Spleen (tissue), 11 donors: ENCODE measurements at regions not wholly inside any gene's neighbourhood (a gene's known extent, or its start where the extent isn't known, plus 50 kb on each side); places are given as distances from the start of the nearest gene placed in this dataset.

Experiments used
- DNase-seq: peaks from one replicate; pipeline ENCODE4 v3.0.0-alpha.2; 2020
- H3K27ac ChIP-seq, 8 donors: fragments of 200-600 bp; sonication (generic) in 7 of 8; 1 replicate in 4 of 8; 2 replicates in 4 of 8; pipeline versions ENCODE4 v1.5.0 to v1.8.0; 2016 to 2021; ENCODE audit warnings: inconsistent platforms in 4 of 8, mild to moderate bottlenecking in 4 of 8, moderate library complexity in 1 of 8
- H3K27me3 ChIP-seq, 7 donors: fragments of 200-600 bp; sonication (generic) in 6 of 7; replicated peaks in 1 of 7; 1 replicate in 4 of 7; 2 replicates in 3 of 7; pipeline versions ENCODE4 v1.5.0 to v1.8.0; 2016 to 2021; ENCODE audit warnings: inconsistent platforms in 3 of 7, mild to moderate bottlenecking in 1 of 7
- H3K36me3 ChIP-seq, 6 donors: fragments of 200-600 bp; sonication (generic) in 5 of 6; 1 replicate in 4 of 6; 2 replicates in 2 of 6; pipeline versions ENCODE4 v1.5.0 to v1.8.0; 2016 to 2021; ENCODE audit warnings: inconsistent platforms in 2 of 6
- H3K4me1 ChIP-seq, 6 donors: fragments of 200-600 bp; sonication (generic) in 5 of 6; 1 replicate in 3 of 6; 2 replicates in 3 of 6; pipeline versions ENCODE4 v1.5.0 to v1.8.0; 2016 to 2021; ENCODE audit warnings: inconsistent platforms in 3 of 6
- H3K4me3 ChIP-seq, 8 donors: fragments of 200-600 bp; sonication (generic) in 7 of 8; 1 replicate in 4 of 8; 2 replicates in 4 of 8; pipeline versions ENCODE4 v1.5.0 to v1.8.0; 2016 to 2021; ENCODE audit warnings: inconsistent platforms in 4 of 8, mild to moderate bottlenecking in 4 of 8, moderate library complexity in 2 of 8
- H3K9me3 ChIP-seq, 8 donors: fragments of 200-600 bp; sonication (generic) in 7 of 8; 1 replicate in 4 of 8; 2 replicates in 4 of 8; pipeline versions ENCODE4 v1.5.0 to v1.8.0; 2016 to 2021; ENCODE audit warnings: inconsistent platforms in 4 of 8
- CTCF ChIP-seq, 11 experiments: fragments of 200-600 bp in 7 of 11; fragments of 450-650 bp in 4 of 11; sonication (generic) in 4 of 11; IDR thresholded peaks in 8 of 11; conservative IDR thresholded peaks in 3 of 11; 1 replicate in 7 of 11; 2 replicates in 4 of 11; pipeline versions ENCODE4 v1.4.0 to v1.8.0; 2016 to 2021; ENCODE audit warnings: antibody characterized with exemption in 11 of 11, inconsistent platforms in 4 of 11, mild to moderate bottlenecking in 1 of 11
- POLR2A ChIP-seq, 3 donors: fragments of 450-650 bp; IDR thresholded peaks; one replicate each; pipeline ENCODE4 v1.5.1; 2017; ENCODE audit warnings: antibody characterized with exemption in 3 of 3, mild to moderate bottlenecking in 1 of 3
- POLR2AphosphoS5 ChIP-seq, 3 donors: sonication (generic); formaldehyde crosslinking; IDR thresholded peaks; one replicate each; pipeline ENCODE4 v1.5.1; 2017; ENCODE audit warnings: antibody characterized with exemption in 3 of 3
- WGBS, 5 donors: extraction: QIAGEN DNeasy Blood & Tissue Kit in 3 of 5; methylation state at CpG; one replicate each; pipeline versions ENCODE4 v1.1.5 to v1.1.7; 2013 to 2018; 5-methylcytosine and 5-hydroxymethylcytosine counted together
- intact Hi-C: fragments of 100-400 bp; cut with DNase I; formaldehyde crosslinking; loops from one replicate; pipeline ENCODE4 v1.15.0; 2023; ENCODE audit warnings: low total_unique reads
- donor health status: healthy with polysubstance abuse.
- donor health status: DM: no; HTN: no; CAD: no; lungs with moderate emphysema.
- donor health status: DM: no; HTN: no; CAD: no.
- donor health status: Bipolar disorder and iron deficiency.
- donor health status: healthy.
- donor health status: DM: no; HTN: no; CAD: no.
- donor health status: DM: yes; HTN: yes; CAD: no.

DNA sequence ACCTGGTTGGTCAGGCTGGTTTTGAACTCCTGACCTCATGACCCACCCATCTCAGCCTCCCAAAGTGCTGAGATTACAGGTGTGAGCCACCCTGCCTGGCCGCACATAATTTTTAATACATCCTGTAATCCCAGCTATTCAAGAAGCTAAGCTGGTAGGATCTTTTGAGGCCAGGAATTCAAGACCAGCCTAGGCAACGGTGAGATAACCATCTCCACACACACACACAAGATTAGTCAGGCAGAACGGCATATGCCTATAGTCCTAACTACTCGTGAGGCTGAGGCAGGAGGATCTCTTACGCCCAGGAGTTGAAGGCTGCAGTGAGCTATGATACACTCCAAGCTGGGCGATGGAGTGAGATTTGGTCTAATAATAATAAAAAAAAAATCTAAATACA, 212.4 kb upstream of the NEIL3 start:
- no peak overlapping the region for H3K27ac ChIP-seq
- H3K9me3 ChIP-seq: no peaks in the 10 kb centered on the region
- intact Hi-C loops: no loop called here
- TF ChIP-seq POLR2AphosphoS5 (IDR thresholded peaks at IDR 0.05): no peak
- no peak for TF ChIP-seq CTCF (IDR thresholded peaks at IDR 0.05 in 8 of 11, conservative IDR thresholded peaks at IDR 0.05 in 3 of 11)
- TF ChIP-seq POLR2A (IDR thresholded peaks at IDR 0.05): no peak
- DNase-seq: no peak
- H3K36me3 ChIP-seq: no peaks in the 10 kb centered on the region
- no peaks in the 10 kb centered on the region for H3K27me3 ChIP-seq
- no peaks in the 10 kb centered on the region for H3K4me1 ChIP-seq
- WGBS, 5 donors: 87 to 92% (median 89%) methylated on average over 6 of the region's 6 CpGs
- H3K4me3 ChIP-seq: no peak overlapping the region

- intact Hi-C loops: no loop called here
- no peak for DNase-seq
Observed at GRCh38 chr4:177099211-177099610, 210.5 kb upstream of the NEIL3 start.

DNA sequence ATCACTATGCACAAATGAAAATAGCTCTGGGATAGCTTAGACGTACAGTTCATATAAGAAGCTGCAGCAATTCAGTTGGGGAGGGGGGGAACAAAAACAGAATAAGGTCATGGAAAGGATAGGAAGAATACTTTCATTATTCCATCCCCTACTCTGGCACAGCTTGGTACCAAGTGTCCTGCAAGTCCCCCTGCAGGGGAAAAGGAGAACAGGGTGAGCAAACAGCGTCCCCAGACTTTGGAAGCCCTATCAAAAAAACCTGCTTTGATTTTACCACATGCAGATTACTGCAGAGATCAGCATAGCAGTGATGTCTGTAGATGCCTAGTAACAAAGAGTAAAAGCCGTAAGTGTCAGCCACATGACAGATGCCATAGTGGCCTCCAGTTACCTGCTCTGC, 209.4 kb upstream of the NEIL3 start:
- WGBS, 5 donors: 78 to 89% (median 82%) methylated on average over 3 of the region's 3 CpGs
- intact Hi-C loops: no loop called here
- Histone ChIP-seq H3K9me3 (no peaks in the 10 kb centered on the region), H3K36me3 (no peaks in the 10 kb centered on the region), H3K4me1 (no peaks in the 10 kb centered on the region), H3K27ac (no peak overlapping the region), H3K27me3 (no peaks in the 10 kb centered on the region), H3K4me3 (no peak overlapping the region)
- no peak for TF ChIP-seq POLR2A (IDR thresholded peaks at IDR 0.05)
- no peak for TF ChIP-seq POLR2AphosphoS5 (IDR thresholded peaks at IDR 0.05)
- TF ChIP-seq CTCF (IDR thresholded peaks at IDR 0.05 in 8 of 11, conservative IDR thresholded peaks at IDR 0.05 in 3 of 11): no peak
- DNase-seq: no peak

More at GRCh38 chr4:177099211-177099610, 210.5 kb upstream of the NEIL3 start:
- Histone ChIP-seq H3K9me3 (no peaks in the 10 kb centered on the region), H3K4me1 (no peaks in the 10 kb centered on the region), H3K27me3 (no peaks in the 10 kb centered on the region), H3K4me3 (no peak overlapping the region), H3K27ac (no peak overlapping the region), H3K36me3 (no peaks in the 10 kb centered on the region)
- TF ChIP-seq POLR2AphosphoS5 (IDR thresholded peaks at IDR 0.05): no peak
- no peak for TF ChIP-seq CTCF (IDR thresholded peaks at IDR 0.05 in 8 of 11, conservative IDR thresholded peaks at IDR 0.05 in 3 of 11)
- TF ChIP-seq POLR2A (IDR thresholded peaks at IDR 0.05): no peak
- WGBS, 5 donors: 90 to 95% (median 94%) methylated on average over 6 of the region's 6 CpGs

DNA sequence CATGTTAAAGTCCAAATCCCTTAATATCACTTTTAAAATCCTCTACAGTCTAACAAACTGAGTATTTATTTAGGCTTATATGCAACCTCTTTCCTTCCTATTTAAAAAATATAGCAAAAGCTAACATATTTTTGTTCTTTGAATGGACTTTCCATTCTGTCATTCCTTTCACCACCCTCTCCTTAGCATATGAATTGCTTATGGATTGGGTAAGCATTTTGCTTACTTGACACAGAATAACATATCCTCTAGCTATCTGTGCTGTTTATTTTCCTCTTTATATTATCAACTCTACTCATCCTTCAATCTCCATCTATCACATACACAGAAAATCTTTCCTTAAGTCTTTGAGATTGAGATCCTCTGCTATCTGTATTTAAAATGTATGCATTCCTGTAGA, 206.1 kb upstream of the NEIL3 start:
- Histone ChIP-seq H3K27ac (no peak overlapping the region), H3K36me3 (no peaks in the 10 kb centered on the region), H3K27me3 (no peaks in the 10 kb centered on the region), H3K9me3 (no peaks in the 10 kb centered on the region), H3K4me3 (no peak overlapping the region), H3K4me1 (no peaks in the 10 kb centered on the region)
- TF ChIP-seq POLR2A (IDR thresholded peaks at IDR 0.05) (no peak), POLR2AphosphoS5 (IDR thresholded peaks at IDR 0.05) (no peak), CTCF (IDR thresholded peaks at IDR 0.05 in 8 of 11, conservative IDR thresholded peaks at IDR 0.05 in 3 of 11) (no peak)
- intact Hi-C loops: no loop called here
- no peak for DNase-seq
